Right atrium auricular region (tissue), 2 donors: ENCODE measurements at regions not wholly inside any gene's neighbourhood (a gene's known extent, or its start where the extent isn't known, plus 50 kb on each side); places are given as distances from the start of the nearest gene placed in this dataset.

Experiments
- DNase-seq: peaks from one replicate; pipeline ENCODE4 v3.0.0-alpha.2; 2019; ENCODE audit warnings: low spot score
- H3K27ac ChIP-seq, 2 donors: fragments of 200-600 bp; sonication (generic); 1 replicate in 1 of 2; 2 replicates in 1 of 2; pipeline ENCODE4 v1.5.1; 2016 to 2019
- H3K27me3 ChIP-seq, 2 donors: fragments of 200-600 bp; sonication (generic); one replicate each; pipeline versions ENCODE4 v1.5.1 to v1.6.0; 2017 to 2019
- H3K36me3 ChIP-seq: fragments of 200-600 bp; sonication (generic); one replicate; pipeline ENCODE4 v1.5.1; 2016
- H3K4me1 ChIP-seq, 2 donors: fragments of 200-600 bp; sonication (generic); one replicate each; pipeline versions ENCODE4 v1.5.1 to v1.6.0; 2017 to 2019
- H3K4me3 ChIP-seq, 2 donors: fragments of 200-600 bp; sonication (generic); 1 replicate in 1 of 2; 2 replicates in 1 of 2; pipeline ENCODE4 v1.5.1; 2017 to 2019; ENCODE audit warnings: mild to moderate bottlenecking in 1 of 2, moderate library complexity in 1 of 2
- H3K9me3 ChIP-seq, 2 donors: fragments of 200-600 bp; sonication (generic); one replicate each; pipeline ENCODE4 v1.5.1; 2019
- CTCF ChIP-seq, 2 donors: fragments of 200-600 bp; sonication (generic); IDR thresholded peaks; one replicate each; pipeline ENCODE4 v1.5.1; 2019; ENCODE audit warnings: antibody characterized with exemption in 2 of 2

- no peaks in the 10 kb centered on the region for H3K9me3 ChIP-seq
- H3K27ac ChIP-seq = no peak overlapping the region
- H3K4me3 ChIP-seq = no peak overlapping the region
- no peak for DNase-seq
- no peaks in the 10 kb centered on the region for H3K4me1 ChIP-seq
- H3K27me3 ChIP-seq = no peaks in the 10 kb centered on the region
- no peak for TF ChIP-seq CTCF (IDR thresholded peaks at IDR 0.05)
- H3K36me3 ChIP-seq = no peaks in the 10 kb centered on the region
Observed at GRCh38 chr1:36693603-36694002, 210.9 kb upstream of the CSF3R start.

DNA sequence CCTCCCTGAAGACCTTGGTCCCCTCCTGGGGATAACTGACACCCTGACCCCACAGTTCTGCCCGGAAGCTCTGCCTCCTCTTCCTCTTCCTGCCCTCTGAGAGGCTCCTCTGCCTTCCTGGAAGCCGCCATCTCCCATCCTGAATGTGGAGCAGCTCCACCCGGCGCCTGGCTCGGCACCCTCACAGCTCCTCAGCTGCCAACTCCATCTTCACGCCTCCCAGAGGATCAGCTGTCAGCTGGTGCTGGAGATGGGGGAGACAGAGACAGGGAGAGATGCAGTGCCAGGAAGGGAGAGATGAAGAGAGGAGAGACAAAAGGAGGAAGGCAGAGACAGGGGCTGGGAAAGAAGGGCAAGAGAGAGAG is 210.4 kb upstream of the CSF3R start:
- Histone ChIP-seq H3K27ac (no peak overlapping the region), H3K4me3 (no peak overlapping the region), H3K4me1 (no peaks in the 10 kb centered on the region), H3K27me3 (no peaks in the 10 kb centered on the region), H3K9me3 (no peaks in the 10 kb centered on the region), H3K36me3 (no peaks in the 10 kb centered on the region)
- TF ChIP-seq CTCF (IDR thresholded peaks at IDR 0.05) = no peak
- DNase-seq = no peak

DNA sequence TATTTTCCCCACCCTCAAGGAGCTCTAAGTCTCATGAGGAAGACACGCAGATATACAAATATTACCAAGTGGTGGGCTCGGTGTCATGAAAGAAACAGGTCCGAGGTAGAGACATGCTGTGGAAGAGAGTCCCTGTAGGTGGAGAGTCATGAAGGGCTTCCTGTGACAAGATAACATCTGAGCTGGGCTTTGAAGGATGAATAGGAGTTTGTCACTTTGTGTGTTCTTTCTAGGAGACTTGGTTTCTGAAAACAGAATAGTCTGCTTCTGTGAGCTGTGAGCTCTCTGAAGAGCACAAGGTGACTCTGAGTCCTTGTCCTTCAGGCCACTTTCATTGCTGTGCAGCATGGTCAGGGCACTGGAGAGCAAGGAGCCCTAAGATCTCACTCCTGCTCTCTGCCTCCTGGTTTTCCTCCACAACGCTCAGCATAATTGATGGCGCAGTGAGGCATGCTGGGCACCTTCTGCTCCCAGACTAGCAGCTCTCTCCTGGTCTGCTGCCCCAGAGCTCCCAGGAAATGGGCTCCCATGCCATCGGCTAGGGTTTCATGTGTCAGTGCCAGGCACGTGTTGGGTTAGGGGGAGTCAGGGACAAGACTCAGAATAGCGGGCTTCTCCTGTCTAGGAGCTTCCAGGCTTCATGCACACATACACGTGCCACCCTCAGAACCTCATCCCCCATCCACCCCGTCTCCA is 209.9 kb upstream of the CSF3R start:
- no peak overlapping the region for H3K4me3 ChIP-seq
- no peaks in the 10 kb centered on the region for H3K9me3 ChIP-seq
- H3K4me1 ChIP-seq = no peaks in the 10 kb centered on the region
- DNase-seq = no peak
- H3K27ac ChIP-seq = no peak overlapping the region
- TF ChIP-seq CTCF (IDR thresholded peaks at IDR 0.05) = no peak
- no peaks in the 10 kb centered on the region for H3K27me3 ChIP-seq
- no peaks in the 10 kb centered on the region for H3K36me3 ChIP-seq

GRCh38 chr1:36691374-36691773 is 208.7 kb upstream of the CSF3R start:
- no peak overlapping the region for H3K27ac ChIP-seq
- no peak for DNase-seq

GRCh38 chr1:36689992-36690391 is 207.3 kb upstream of the CSF3R start:
- Histone ChIP-seq H3K9me3 (no peaks in the 10 kb centered on the region), H3K36me3 (no peaks in the 10 kb centered on the region), H3K4me1 (no peaks in the 10 kb centered on the region), H3K27ac (no peak overlapping the region), H3K4me3 (no peak overlapping the region), H3K27me3 (no peaks in the 10 kb centered on the region)
- DNase-seq = no peak
- TF ChIP-seq CTCF (IDR thresholded peaks at IDR 0.05) = no peak

More at GRCh38 chr1:36691374-36691773, 208.7 kb upstream of the CSF3R start:
- Histone ChIP-seq H3K36me3 (no peaks in the 10 kb centered on the region), H3K4me3 (no peak overlapping the region), H3K9me3 (no peaks in the 10 kb centered on the region), H3K27me3 (no peaks in the 10 kb centered on the region), H3K4me1 (no peaks in the 10 kb centered on the region)
- no peak for TF ChIP-seq CTCF (IDR thresholded peaks at IDR 0.05)

DNA sequence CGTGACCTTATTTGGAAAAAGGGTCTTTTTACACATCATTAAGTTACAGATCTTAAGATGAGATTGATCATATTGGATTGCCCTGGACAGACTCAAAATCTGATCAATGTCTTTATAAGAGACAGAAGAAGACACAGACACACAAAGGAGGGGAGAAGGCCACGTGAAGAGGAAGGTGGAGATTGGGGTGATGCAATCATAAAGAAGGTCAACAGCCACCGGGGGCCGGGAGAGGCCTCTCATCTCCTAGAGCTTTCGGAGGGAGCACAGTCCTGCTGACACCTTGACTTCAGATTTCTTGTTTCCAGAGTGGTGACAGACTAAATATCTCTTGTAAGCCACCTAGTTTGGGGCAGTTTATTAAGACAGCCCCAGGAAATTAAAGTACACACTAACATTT is 204.6 kb upstream of the CSF3R start:
- no peaks in the 10 kb centered on the region for H3K27me3 ChIP-seq
- H3K4me3 ChIP-seq = no peak overlapping the region
- no peaks in the 10 kb centered on the region for H3K9me3 ChIP-seq
- TF ChIP-seq CTCF (IDR thresholded peaks at IDR 0.05) = no peak
- no peak overlapping the region for H3K27ac ChIP-seq
- no peaks in the 10 kb centered on the region for H3K4me1 ChIP-seq
- DNase-seq = no peak
- H3K36me3 ChIP-seq = no peaks in the 10 kb centered on the region
